Caco-2 (cell line): ENCODE measurements at regions not wholly inside any gene's neighbourhood (a gene's known extent, or its start where the extent isn't known, plus 50 kb on each side); places are given as distances from the start of the nearest gene placed in this dataset.

ENCODE experiments used
- BruUV-seq: library from RNA; stranded (reverse); fragments of 400-500 nt; replicated peaks from 2 replicates; lab custom pipeline; 2021; lab: Mats Ljungman, UMichigan
- CTCF ChIA-PET: fragments of 300-600 bp; sonication (Branson Sonifier 250); formaldehyde crosslinking; loops from one replicate; lab custom pipeline; 2022; ENCODE audit warnings: antibody characterized with exemption; lab: Charles Lee
- POLR2A ChIA-PET: fragments of 300-600 bp; sonication (Branson Sonifier 250); formaldehyde crosslinking; loops from one replicate; lab custom pipeline; 2022; ENCODE audit warnings: antibody characterized with exemption; lab: Charles Lee
- DNase-seq, 2 experiments: peaks; one replicate each; pipeline versions ENCODE4 v3.0.0 to v3.0.0-alpha.2; 2020 to 2022
- H3K27me3 ChIP-seq: replicated peaks from 2 replicates; pipeline ENCODE4 v1.6.0; 2011; ENCODE audit warnings: low read length; ENCODE audit not compliant: control insufficient read depth, insufficient read depth
- H3K36me3 ChIP-seq: 2 replicates; pipeline ENCODE4 v1.5.1; 2011; ENCODE audit warnings: low read length; ENCODE audit not compliant: control insufficient read depth, insufficient read depth
- H3K4me1 ChIP-seq: fragments of 250-450 bp; sonication (Bioruptor Pico); 2 replicates; pipeline ENCODE4 v1.5.1; 2020; ENCODE audit warnings: mild to moderate bottlenecking
- H3K4me3 ChIP-seq: 2 replicates; pipeline ENCODE4 v1.5.1; 2011; ENCODE audit warnings: low read depth, mild to moderate bottlenecking, control low read depth, low read length
- H3K9me3 ChIP-seq: fragments of 250-450 bp; sonication (Bioruptor Pico); 2 replicates; pipeline ENCODE4 v1.5.1; 2020; ENCODE audit warnings: mild to moderate bottlenecking, moderate library complexity
- H3K27ac Mint-ChIP-seq: one replicate; pipeline ENCODE4 v1.8.0; 2022; ENCODE audit warnings: mixed read lengths; ENCODE audit not compliant: unreplicated experiment
- H3K27me3 Mint-ChIP-seq: one replicate; pipeline ENCODE4 v1.8.0; 2022; ENCODE audit warnings: mixed read lengths; ENCODE audit not compliant: insufficient read depth, unreplicated experiment
- H3K36me3 Mint-ChIP-seq: one replicate; pipeline ENCODE4 v1.8.0; 2022; ENCODE audit warnings: mild to moderate bottlenecking, mixed read lengths; ENCODE audit not compliant: insufficient read depth, unreplicated experiment
- H3K4me1 Mint-ChIP-seq: one replicate; pipeline ENCODE4 v1.8.0; 2022; ENCODE audit warnings: low read depth, mixed read lengths; ENCODE audit not compliant: unreplicated experiment
- H3K4me3 Mint-ChIP-seq: one replicate; pipeline ENCODE4 v1.8.0; 2022; ENCODE audit warnings: mild to moderate bottlenecking, moderate library complexity, mixed read lengths; ENCODE audit not compliant: unreplicated experiment
- H3K9me3 Mint-ChIP-seq: one replicate; pipeline ENCODE4 v1.8.0; 2022; ENCODE audit warnings: mixed read lengths; ENCODE audit not compliant: unreplicated experiment
- CTCF ChIP-seq, 2 experiments: fragments of 200-600 bp in 1 of 2; IDR thresholded peaks; 1 replicate in 1 of 2; 2 replicates in 1 of 2; pipeline versions ENCODE4 v1.5.1 to v1.8.0; 2011 to 2022; ENCODE audit warnings: antibody characterized with exemption in 1 of 2, control low read depth in 1 of 2, inconsistent platforms in 1 of 2, low read depth in 1 of 2, low read length in 1 of 2, mild to moderate bottlenecking in 1 of 2, moderate library complexity in 1 of 2; ENCODE audit not compliant: insufficient read depth in 1 of 2, severe bottlenecking in 1 of 2, unreplicated experiment in 1 of 2
- intact Hi-C: fragments of 100-400 bp; cut with micrococcal nuclease; formaldehyde crosslinking; loops from one replicate; pipeline ENCODE4 v1.10.0; 2022; ENCODE audit not compliant: unreplicated experiment

- H3K36me3 Mint-ChIP-seq, result no peaks in the 10 kb centered on the region
- intact Hi-C loops, result no loop called here
- Histone ChIP-seq H3K36me3 (no peaks in the 10 kb centered on the region), H3K4me3 (no peak overlapping the region), H3K4me1 (no peaks in the 10 kb centered on the region), H3K9me3 (no peaks in the 10 kb centered on the region), H3K27me3 (no peaks in the 10 kb centered on the region)
- H3K27ac Mint-ChIP-seq, result no peak overlapping the region
- no peaks in the 10 kb centered on the region for H3K4me1 Mint-ChIP-seq
- CTCF ChIA-PET, result no interaction called here
- no peaks in the 10 kb centered on the region for H3K27me3 Mint-ChIP-seq
- no peak for TF ChIP-seq CTCF (IDR thresholded peaks at IDR 0.05; ENCODE audit: insufficient read depth in 1 of 2, low read depth in 1 of 2, low read length in 1 of 2, severe bottlenecking in 1 of 2, unreplicated experiment in 1 of 2)
- DNase-seq, result no peak
- POLR2A ChIA-PET, result no interaction called here
- BruUV-seq, result no TSS peak
- no peak overlapping the region for H3K4me3 Mint-ChIP-seq
- no peaks in the 10 kb centered on the region for H3K9me3 Mint-ChIP-seq
These were observed 75.5 kb downstream of the ASB1 start for GRCh38 chr2:238502088-238502810.

GRCh38 chr2:238502956-238503791, 76.4 kb downstream of the ASB1 start:
- peak in 1 of 2 experiments; percentile 9 for DNase-seq
- POLR2A ChIA-PET, result no interaction called here

More at GRCh38 chr2:238502956-238503791, 76.4 kb downstream of the ASB1 start:
- Mint-ChIP-seq H3K4me3 (no peak overlapping the region), H3K4me1 (no peaks in the 10 kb centered on the region), H3K9me3 (no peaks in the 10 kb centered on the region), H3K27ac (no peak overlapping the region), H3K27me3 (no peaks in the 10 kb centered on the region), H3K36me3 (no peaks in the 10 kb centered on the region)
- intact Hi-C loops, result no loop called here
- H3K36me3 ChIP-seq, result no peaks in the 10 kb centered on the region
- H3K4me1 ChIP-seq, result no peaks in the 10 kb centered on the region
- no peak overlapping the region for H3K4me3 ChIP-seq
- no TSS peak for BruUV-seq
- H3K27me3 ChIP-seq, result no peaks in the 10 kb centered on the region
- CTCF ChIA-PET, result no interaction called here
- no peak for TF ChIP-seq CTCF (IDR thresholded peaks at IDR 0.05; ENCODE audit: insufficient read depth in 1 of 2, low read depth in 1 of 2, low read length in 1 of 2, severe bottlenecking in 1 of 2, unreplicated experiment in 1 of 2)
- no peaks in the 10 kb centered on the region for H3K9me3 ChIP-seq
